Stimulated activated CD4-positive, alpha-beta T cell treated with anti-CD3 and anti-CD28 coated beads, Interleukin-2, amount 100 ng/mL, for 24 hours (primary cell): ENCODE measurements at regions not wholly inside any gene's neighbourhood (a gene's known extent, or its start where the extent isn't known, plus 50 kb on each side); places are given as distances from the start of the nearest gene placed in this dataset.
"Not testable (repeated sequence)": the region's sequence is repeated elsewhere in the genome, so short reads cannot be mapped to it uniquely, and the experiment has no call there.

Source experiments
- DNase-seq, 2 donors: peaks; one replicate each; pipeline ENCODE4 v3.0.0-alpha.2; 2020

GRCh38 chr2:89797320-89798038 lies 1106.0 kb downstream of the RPIA start:
- no peak for DNase-seq

- DNase-seq: not testable (repeated sequence)
Observed at GRCh38 chr2:89801207-89801606, 1109.7 kb downstream of the RPIA start.

- not testable (repeated sequence) for DNase-seq
Observed at GRCh38 chr2:89806363-89806762, 1114.9 kb downstream of the RPIA start.

- no peak for DNase-seq
Observed at GRCh38 chr2:89811295-89811694, 1119.8 kb downstream of the RPIA start.

GRCh38 chr2:89811910-89812309 lies 1120.4 kb downstream of the RPIA start:
- DNase-seq: not testable (repeated sequence)

- not testable (repeated sequence) for DNase-seq
Observed at GRCh38 chr2:89814359-89814758, 1122.9 kb downstream of the RPIA start.

- DNase-seq: no peak
Observed at GRCh38 chr2:89818873-89819272, 1127.4 kb downstream of the RPIA start.

- no peak for DNase-seq
Observed at GRCh38 chr2:89819809-89820208, 1128.3 kb downstream of the RPIA start.

- no peak for DNase-seq
Observed at GRCh38 chr2:89820248-89820647, 1128.8 kb downstream of the RPIA start.

- DNase-seq: no peak
Observed at GRCh38 chr2:89821455-89821945, 1130.0 kb downstream of the RPIA start.

- DNase-seq: not testable (repeated sequence)
Observed at GRCh38 chr2:89822342-89822741, 1130.9 kb downstream of the RPIA start.

- DNase-seq: no peak
Observed at GRCh38 chr2:89823556-89823955, 1132.1 kb downstream of the RPIA start.

- DNase-seq: no peak
Observed at GRCh38 chr2:89825034-89825433, 1133.6 kb downstream of the RPIA start.

GRCh38 chr2:89826741-89827140 lies 1135.3 kb downstream of the RPIA start:
- DNase-seq: not testable (repeated sequence)

GRCh38 chr2:89827829-89828228 lies 1136.4 kb downstream of the RPIA start:
- not testable (repeated sequence) for DNase-seq

- not testable (repeated sequence) for DNase-seq
Observed at GRCh38 chr2:89828416-89828815, 1136.9 kb downstream of the RPIA start.

- not testable (repeated sequence) for DNase-seq
Observed at GRCh38 chr2:89828961-89829631, 1137.6 kb downstream of the RPIA start.

GRCh38 chr2:89829828-89830227 lies 1138.4 kb downstream of the RPIA start:
- no peak for DNase-seq

- not testable (repeated sequence) for DNase-seq
Observed at GRCh38 chr2:89830341-89831218, 1139.1 kb downstream of the RPIA start.

GRCh38 chr2:89831641-89832498 lies 1140.4 kb downstream of the RPIA start:
- DNase-seq: no peak

GRCh38 chr2:89833116-89833779 lies 1141.8 kb downstream of the RPIA start:
- no peak for DNase-seq

- DNase-seq: no peak
Observed at GRCh38 chr2:89833780-89834117, 1142.3 kb downstream of the RPIA start.
